Adrenal gland (tissue), 9 donors: ENCODE measurements at regions not wholly inside any gene's neighbourhood (a gene's known extent, or its start where the extent isn't known, plus 50 kb on each side); places are given as distances from the start of the nearest gene placed in this dataset.

Experiments used
- DNase-seq, 7 donors: peaks; one replicate each; pipeline ENCODE4 v3.0.0-alpha.2; 2019 to 2020
- H3K27ac ChIP-seq, 5 donors: fragments of 200-600 bp; sonication (generic) in 4 of 5; 1 replicate in 3 of 5; 2 replicates in 2 of 5; pipeline versions ENCODE4 v1.5.1 to v1.8.0; 2016 to 2020; ENCODE audit warnings: mild to moderate bottlenecking in 1 of 5
- H3K27me3 ChIP-seq: fragments of 200-600 bp; 2 replicates; pipeline ENCODE4 v1.8.0; 2021
- H3K36me3 ChIP-seq, 2 donors: fragments of 200-600 bp; replicated peaks in 1 of 2; 1 replicate in 1 of 2; 2 replicates in 1 of 2; pipeline versions ENCODE4 v1.5.1 to v1.8.0; 2018 to 2022
- H3K4me1 ChIP-seq, 2 donors: fragments of 200-600 bp; replicated peaks in 1 of 2; 1 replicate in 1 of 2; 2 replicates in 1 of 2; pipeline versions ENCODE4 v1.5.1 to v1.8.0; 2018 to 2021
- H3K4me3 ChIP-seq, 4 donors: fragments of 200-600 bp; sonication (generic) in 3 of 4; one replicate each; pipeline ENCODE4 v1.5.1; 2016 to 2018
- H3K9me3 ChIP-seq, 3 donors: fragments of 200-600 bp; sonication (generic) in 1 of 3; replicated peaks in 1 of 3; 1 replicate in 2 of 3; 2 replicates in 1 of 3; pipeline versions ENCODE4 v1.5.1 to v1.8.0; 2016 to 2021
- CTCF ChIP-seq, 6 experiments: fragments of 450-650 bp in 4 of 6; fragments of 200-600 bp in 2 of 6; sonication (generic) in 1 of 6; IDR thresholded peaks; 1 replicate in 5 of 6; 2 replicates in 1 of 6; pipeline versions ENCODE4 v1.5.1 to v1.8.0; 2016 to 2021; ENCODE audit warnings: antibody characterized with exemption in 6 of 6, mild to moderate bottlenecking in 2 of 6, moderate library complexity in 1 of 6
- POLR2A ChIP-seq, 2 donors: fragments of 450-650 bp; IDR thresholded peaks; one replicate each; pipeline ENCODE4 v1.6.1; 2017; ENCODE audit warnings: antibody characterized with exemption in 2 of 2, mild to moderate bottlenecking in 2 of 2, moderate library complexity in 1 of 2
- WGBS, 4 donors: extraction: QIAGEN DNeasy Blood & Tissue Kit in 2 of 4; methylation state at CpG; one replicate each; pipeline versions ENCODE4 v1.1.5 to v1.1.7; 2013 to 2017; 5-methylcytosine and 5-hydroxymethylcytosine counted together
- intact Hi-C, 2 donors: fragments of 100-400 bp; cut with DNase I; formaldehyde crosslinking; loops; one replicate each; pipeline versions ENCODE4 v1.14.1 to v1.15.0; 2022 to 2023
- donor health status: healthy with polysubstance abuse.
- donor health status: Bipolar disorder and iron deficiency.
- donor health status: DM: yes; HTN: yes; CAD: no.
- donor health status: DM: no; HTN: no; CAD: no.
- donor health status: DM: no; HTN: no; CAD: no.

- H3K27me3 ChIP-seq = peaks cover 25% of the 10 kb centered on the region
- TF ChIP-seq CTCF (IDR thresholded peaks at IDR 0.05) (no peak), POLR2A (IDR thresholded peaks at IDR 0.05) (no peak)
- no peaks in the 10 kb centered on the region for H3K4me1 ChIP-seq
- intact Hi-C loops = no loop called here
- no peaks in the 10 kb centered on the region for H3K36me3 ChIP-seq
- DNase-seq = no peak
- H3K4me3 ChIP-seq = no peak overlapping the region
- H3K9me3 ChIP-seq = no peaks in the 10 kb centered on the region
- peak overlapping the region in 1 of 5 donors; percentile 52 for H3K27ac ChIP-seq
- WGBS, 4 donors = 14 to 23% (median 18%) methylated on average over 18 to 31 of the region's 31 CpGs
These were observed 212.2 kb upstream of the FOXF1 start for GRCh38 chr16:86297866-86298757.

- H3K36me3 ChIP-seq = no peaks in the 10 kb centered on the region
- no peak for TF ChIP-seq POLR2A (IDR thresholded peaks at IDR 0.05)
- no peak for TF ChIP-seq CTCF (IDR thresholded peaks at IDR 0.05)
- peak overlapping the region in 1 of 5 donors; percentile 52 for H3K27ac ChIP-seq
- peaks cover 27% of the 10 kb centered on the region for H3K27me3 ChIP-seq
- H3K4me1 ChIP-seq = no peaks in the 10 kb centered on the region
- no peak overlapping the region for H3K4me3 ChIP-seq
- no peak for DNase-seq
- H3K9me3 ChIP-seq = no peaks in the 10 kb centered on the region
- intact Hi-C loops = no loop called here
- WGBS, 4 donors = 27 to 35% (median 31%) methylated on average over 7 of the region's 7 CpGs
These were observed 211.6 kb upstream of the FOXF1 start for GRCh38 chr16:86298758-86299134.

GRCh38 chr16:86299882-86300610 is 210.3 kb upstream of the FOXF1 start:
- Histone ChIP-seq H3K4me1 (no peaks in the 10 kb centered on the region), H3K27ac (no peak overlapping the region), H3K36me3 (no peaks in the 10 kb centered on the region), H3K4me3 (no peak overlapping the region), H3K9me3 (no peaks in the 10 kb centered on the region), H3K27me3 (peaks cover 33% of the 10 kb centered on the region)
- intact Hi-C loops = no loop called here
- no peak for TF ChIP-seq CTCF (IDR thresholded peaks at IDR 0.05)
- TF ChIP-seq POLR2A (IDR thresholded peaks at IDR 0.05) = no peak
- 63 to 70% (median 66%) methylated on average over 18 of the region's 18 CpGs for WGBS, 4 donors
- no peak for DNase-seq

GRCh38 chr16:86300746-86301481 is 209.4 kb upstream of the FOXF1 start:
- TF ChIP-seq POLR2A (IDR thresholded peaks at IDR 0.05) = no peak
- TF ChIP-seq CTCF (IDR thresholded peaks at IDR 0.05) = no peak
- H3K9me3 ChIP-seq = no peaks in the 10 kb centered on the region
- intact Hi-C loops = no loop called here
- peak overlapping the region in 1 of 5 donors; percentile 15 for H3K27ac ChIP-seq
- H3K4me1 ChIP-seq = no peaks in the 10 kb centered on the region
- no peak overlapping the region for H3K4me3 ChIP-seq
- DNase-seq = peak in 2 of 7 donors; percentile 10 to 22
- no peaks in the 10 kb centered on the region for H3K36me3 ChIP-seq
- peaks cover 33% of the 10 kb centered on the region for H3K27me3 ChIP-seq
- 11 to 19% (median 13%) methylated on average over 17 to 20 of the region's 20 CpGs for WGBS, 4 donors
